22Rv1 (cell line): ENCODE measurements at regions not wholly inside any gene's neighbourhood (a gene's known extent, or its start where the extent isn't known, plus 50 kb on each side); places are given as distances from the start of the nearest gene placed in this dataset.
"Not testable (repeated sequence)": the region's sequence is repeated elsewhere in the genome, so short reads cannot be mapped to it uniquely, and the experiment has no call there.

Experiments used
- CTCF ChIP-seq: fragments of 450-650 bp; IDR thresholded peaks from 2 replicates; pipeline ENCODE4 v1.5.1; 2017; ENCODE audit warnings: mild to moderate bottlenecking
- ZFX ChIP-seq: fragments of 450-650 bp; IDR thresholded peaks from 2 replicates; pipeline ENCODE4 v1.6.1; 2017; ENCODE audit warnings: antibody characterized with exemption, borderline replicate concordance

GRCh38 chr14:87733115-87733514 lies 259.9 kb downstream of the GALC start:
- peak; percentile 36 for TF ChIP-seq CTCF
- not testable (repeated sequence) for TF ChIP-seq ZFX
